ENCODE measurements at regions not wholly inside any gene's neighbourhood (a gene's known extent, or its start where the extent isn't known, plus 50 kb on each side); places are given as distances from the start of the nearest gene placed in this dataset.

DNA sequence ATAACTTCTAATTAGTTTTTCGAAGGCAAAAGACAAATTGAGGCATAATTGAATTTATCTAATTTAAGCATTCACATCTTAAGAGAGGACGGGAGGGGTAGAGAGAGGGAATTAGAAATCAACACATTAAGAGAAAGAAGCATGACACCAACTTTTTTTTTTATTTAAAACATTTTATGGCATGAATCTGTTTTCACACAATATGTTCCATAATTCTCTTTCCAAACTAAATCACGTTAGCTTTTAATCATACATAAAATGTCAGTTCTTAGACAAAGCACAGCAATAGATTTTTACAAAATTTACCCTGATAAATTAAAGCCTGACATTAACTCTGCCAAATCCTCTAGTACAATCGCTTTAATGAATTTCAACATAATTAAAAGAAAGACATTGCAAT is 600.8 kb upstream of the ROBO1 start:
- TF ChIP-seq, protein P1, sequence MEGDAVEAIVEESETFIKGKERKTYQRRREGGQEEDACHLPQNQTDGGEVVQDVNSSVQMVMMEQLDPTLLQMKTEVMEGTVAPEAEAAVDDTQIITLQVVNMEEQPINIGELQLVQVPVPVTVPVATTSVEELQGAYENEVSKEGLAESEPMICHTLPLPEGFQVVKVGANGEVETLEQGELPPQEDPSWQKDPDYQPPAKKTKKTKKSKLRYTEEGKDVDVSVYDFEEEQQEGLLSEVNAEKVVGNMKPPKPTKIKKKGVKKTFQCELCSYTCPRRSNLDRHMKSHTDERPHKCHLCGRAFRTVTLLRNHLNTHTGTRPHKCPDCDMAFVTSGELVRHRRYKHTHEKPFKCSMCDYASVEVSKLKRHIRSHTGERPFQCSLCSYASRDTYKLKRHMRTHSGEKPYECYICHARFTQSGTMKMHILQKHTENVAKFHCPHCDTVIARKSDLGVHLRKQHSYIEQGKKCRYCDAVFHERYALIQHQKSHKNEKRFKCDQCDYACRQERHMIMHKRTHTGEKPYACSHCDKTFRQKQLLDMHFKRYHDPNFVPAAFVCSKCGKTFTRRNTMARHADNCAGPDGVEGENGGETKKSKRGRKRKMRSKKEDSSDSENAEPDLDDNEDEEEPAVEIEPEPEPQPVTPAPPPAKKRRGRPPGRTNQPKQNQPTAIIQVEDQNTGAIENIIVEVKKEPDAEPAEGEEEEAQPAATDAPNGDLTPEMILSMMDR (IDR thresholded peaks at IDR 0.05): no peak
- TF ChIP-seq POLR2AphosphoS5 (IDR thresholded peaks at IDR 0.05): no peak

Measured in prostate gland (tissue), 2 donors.